T-helper 2 cell (primary cell): ENCODE measurements at regions not wholly inside any gene's neighbourhood (a gene's known extent, or its start where the extent isn't known, plus 50 kb on each side); places are given as distances from the start of the nearest gene placed in this dataset.

Experiments
- DNase-seq, 5 experiments: peaks; one replicate each; pipeline versions ENCODE4 v3.0.0 to v3.0.0-alpha.2; 2012 to 2022

DNA sequence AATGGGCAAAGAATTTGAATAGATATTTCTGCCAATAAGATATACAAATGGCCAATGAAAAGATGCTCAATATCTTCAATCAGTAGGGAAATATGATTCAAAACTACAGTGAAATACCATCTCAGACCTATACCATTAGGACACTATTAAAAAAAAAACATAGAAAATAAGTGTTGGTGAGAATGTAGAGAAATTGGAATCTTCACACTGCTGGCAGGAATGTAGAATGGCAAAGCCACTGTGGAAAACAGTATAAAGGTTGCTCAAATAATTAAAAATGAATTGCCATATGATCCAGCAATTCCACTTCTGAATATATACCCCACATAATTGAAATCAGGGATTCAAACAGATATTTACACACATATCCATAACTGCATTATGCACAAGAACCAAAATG lies 88.1 kb upstream of the STARD13 start:
- DNase-seq, result no peak

DNA sequence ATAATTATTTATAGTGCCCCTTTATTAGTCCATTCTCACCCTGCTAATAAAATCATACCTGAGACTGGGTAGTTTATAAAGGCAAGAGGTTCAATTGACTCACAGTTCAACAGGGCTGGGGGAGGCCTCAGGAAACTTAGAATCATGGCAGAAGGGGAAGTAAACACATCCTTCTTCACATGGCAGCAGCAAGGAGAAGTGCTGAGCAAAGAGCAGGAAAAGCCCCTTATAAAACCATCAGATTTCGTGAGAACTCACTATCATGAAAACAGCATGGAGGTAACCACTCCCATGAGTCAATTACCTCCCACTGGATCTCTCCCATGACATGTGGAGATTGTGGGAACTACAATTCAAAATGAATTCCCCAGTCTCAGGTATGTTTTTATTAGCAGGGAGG lies 89.9 kb upstream of the STARD13 start:
- no peak for DNase-seq

GRCh38 chr13:33376212-33376611 lies 90.7 kb upstream of the STARD13 start:
- DNase-seq, result no peak

DNA sequence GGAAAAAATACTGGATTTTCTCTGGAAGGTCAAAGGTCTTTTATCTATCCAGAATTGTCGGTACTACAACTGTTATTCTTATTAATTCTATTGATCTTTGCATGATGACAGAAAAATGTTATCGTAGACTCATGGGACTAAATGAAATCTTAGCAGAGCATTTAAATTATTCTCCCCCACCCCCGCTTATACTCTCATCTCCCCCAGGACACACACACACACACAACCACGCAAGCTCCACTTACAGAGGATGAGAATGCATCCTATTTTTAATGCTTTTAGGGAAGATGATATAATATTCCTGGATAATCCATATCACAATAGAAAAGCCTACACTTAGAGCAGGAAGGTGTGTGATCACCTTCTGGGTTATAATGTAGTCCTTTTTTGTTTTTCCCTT lies 91.9 kb upstream of the STARD13 start:
- no peak for DNase-seq

DNA sequence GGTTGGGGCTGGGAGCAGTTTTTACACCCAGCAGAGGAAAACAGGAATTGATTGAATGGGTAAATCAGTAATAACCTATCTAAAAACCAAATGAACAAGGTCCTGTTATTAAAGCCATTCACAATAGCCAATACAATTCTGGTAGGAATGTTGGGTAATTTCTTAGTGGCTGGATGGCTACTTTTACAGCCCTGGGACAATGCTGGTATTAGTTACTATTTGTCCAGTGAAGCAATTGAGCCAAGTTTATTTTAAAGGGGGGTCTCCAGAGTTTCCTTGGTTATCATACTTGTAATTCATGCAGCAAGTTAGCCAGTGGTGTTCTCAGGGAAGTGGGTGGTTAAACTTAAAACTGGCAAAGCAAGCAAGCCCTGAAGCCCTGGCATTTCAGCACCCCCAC lies 92.3 kb upstream of the STARD13 start:
- no peak for DNase-seq

- DNase-seq, result no peak
Observed at GRCh38 chr13:33379608-33380007, 94.1 kb upstream of the STARD13 start.

GRCh38 chr13:33380487-33381079 lies 95.0 kb upstream of the STARD13 start:
- DNase-seq, result no peak

DNA sequence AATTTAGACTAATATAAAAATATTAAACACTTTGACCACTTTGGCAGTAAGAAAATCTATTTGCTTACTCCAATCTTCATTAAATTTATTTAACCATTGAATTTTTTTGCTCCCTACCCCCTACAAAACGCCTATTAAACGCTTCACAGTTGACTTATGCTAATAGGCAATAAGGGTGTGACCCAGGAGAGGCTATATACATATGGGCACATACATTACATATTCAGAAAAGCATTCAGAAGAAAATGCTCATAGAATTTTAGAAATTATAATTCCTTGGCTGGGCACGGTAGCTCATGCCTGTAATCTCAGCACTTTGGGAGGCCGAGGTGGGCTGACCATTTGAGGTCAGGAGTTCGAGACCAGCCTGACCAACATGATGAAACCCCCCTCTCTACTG lies 95.6 kb upstream of the STARD13 start:
- DNase-seq, result no peak

- no peak for DNase-seq
Observed at GRCh38 chr13:33381906-33382305, 96.4 kb upstream of the STARD13 start.

DNA sequence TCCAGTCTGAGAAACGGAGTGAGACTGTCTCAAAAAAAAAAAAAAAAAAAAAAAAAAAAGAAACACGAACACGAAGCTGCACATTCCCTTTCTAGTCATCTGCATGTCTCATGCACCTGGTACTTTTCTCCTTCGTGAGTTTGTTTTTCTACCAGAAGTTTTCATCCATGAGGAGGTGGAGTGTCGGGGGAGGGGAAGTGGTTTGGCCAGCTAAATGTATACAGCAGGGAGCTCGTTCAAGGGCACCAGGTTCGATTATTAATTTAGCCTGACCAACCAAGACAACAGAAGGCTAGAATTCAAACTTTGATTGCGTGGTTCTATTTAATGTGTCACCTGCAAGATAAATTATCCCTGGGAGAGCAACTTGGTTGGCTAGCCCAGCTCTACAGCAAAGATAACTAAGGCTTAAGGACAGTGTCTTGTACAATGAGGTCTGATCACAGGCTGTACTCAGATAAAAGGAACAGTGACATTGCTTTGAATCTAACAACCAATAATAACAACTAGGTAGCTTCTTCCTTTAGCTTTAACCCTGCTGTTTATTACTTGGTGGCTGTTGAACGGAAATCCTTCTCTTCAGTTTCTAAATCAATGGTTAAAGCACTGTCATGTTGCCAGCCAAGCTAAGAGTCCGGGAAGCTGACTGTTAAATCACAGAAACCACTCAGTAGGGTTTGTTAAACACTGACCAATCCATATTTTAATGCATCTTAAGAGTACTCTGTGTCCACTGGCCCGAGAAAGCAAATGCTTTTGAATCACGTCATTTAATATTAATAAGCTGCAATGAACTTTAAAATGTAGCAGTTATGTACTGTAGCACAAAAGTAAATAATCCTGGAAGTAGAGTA lies 98.4 kb upstream of the STARD13 start:
- no peak for DNase-seq

- no peak for DNase-seq
Observed at GRCh38 chr13:33388286-33388998, 102.9 kb upstream of the STARD13 start.

GRCh38 chr13:33392794-33393405 lies 107.3 kb upstream of the STARD13 start:
- no peak for DNase-seq

GRCh38 chr13:33394294-33394932 lies 108.9 kb upstream of the STARD13 start:
- DNase-seq, result no peak

DNA sequence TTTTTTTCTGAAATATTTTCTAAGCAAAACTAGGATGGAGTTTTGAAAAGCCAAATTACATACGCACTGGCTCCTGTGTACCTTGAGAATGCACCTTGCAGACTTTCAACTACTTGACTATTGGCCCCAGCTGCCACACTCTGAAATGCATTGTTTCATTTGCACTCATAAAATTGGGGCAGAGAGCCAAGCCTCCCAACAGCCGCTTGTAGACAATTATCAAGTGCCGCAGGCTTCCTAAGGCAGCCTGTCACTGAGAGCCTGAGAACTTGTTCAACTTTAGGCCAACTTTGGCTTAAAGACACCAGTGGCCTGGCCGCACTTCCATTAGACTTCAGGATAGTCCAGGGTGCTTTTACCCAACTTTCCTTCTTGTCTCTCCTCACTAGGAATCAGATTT lies 115.7 kb upstream of the STARD13 start:
- DNase-seq, result no peak

DNA sequence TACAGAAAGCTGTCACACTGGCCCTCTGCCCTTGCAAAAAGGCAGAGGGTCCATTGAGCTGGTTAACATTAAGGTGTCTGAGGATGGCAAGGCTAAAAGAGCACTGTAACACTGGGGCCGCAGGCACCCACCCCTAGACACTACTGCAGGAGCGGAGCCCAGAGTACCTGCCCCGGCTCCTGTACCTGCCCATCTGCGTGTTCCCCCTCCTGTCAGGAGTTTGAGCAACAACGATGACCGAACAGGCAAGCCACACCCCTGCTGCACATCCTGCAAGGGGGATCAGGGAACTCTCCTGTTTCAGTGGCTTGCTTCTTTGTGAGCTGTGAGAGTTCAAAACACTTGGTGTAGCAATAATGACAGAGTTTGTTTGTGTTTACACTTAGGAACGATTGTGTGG lies 117.4 kb upstream of the STARD13 start:
- no peak for DNase-seq

DNA sequence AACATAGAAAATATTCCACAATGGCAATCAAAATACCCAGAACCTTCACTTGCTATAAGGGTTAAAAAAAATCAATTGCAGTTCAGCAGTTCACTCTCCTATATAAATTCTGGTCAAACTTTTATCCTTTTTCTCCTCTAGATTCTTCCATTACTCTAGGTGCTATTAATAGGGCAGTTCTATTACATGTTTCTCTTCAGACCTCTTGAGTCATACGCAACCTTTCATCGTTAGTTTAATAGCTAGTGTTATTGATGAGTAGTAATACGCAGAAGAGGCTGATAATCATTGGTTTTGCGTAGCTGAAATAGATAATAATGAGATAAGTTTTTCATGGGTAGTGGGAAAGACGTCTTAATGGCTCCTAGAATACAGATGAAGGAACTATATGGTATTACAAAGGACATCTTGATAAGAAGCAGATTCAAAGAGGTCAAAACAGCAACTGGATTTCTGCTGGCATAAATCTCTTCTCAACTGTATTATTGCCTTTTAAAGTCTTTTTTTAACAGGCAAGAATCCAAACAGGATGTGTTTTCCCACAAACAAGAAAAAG lies 118.3 kb upstream of the STARD13 start:
- DNase-seq, result no peak

- no peak for DNase-seq
Observed at GRCh38 chr13:33405371-33405770, 119.8 kb upstream of the STARD13 start.

DNA sequence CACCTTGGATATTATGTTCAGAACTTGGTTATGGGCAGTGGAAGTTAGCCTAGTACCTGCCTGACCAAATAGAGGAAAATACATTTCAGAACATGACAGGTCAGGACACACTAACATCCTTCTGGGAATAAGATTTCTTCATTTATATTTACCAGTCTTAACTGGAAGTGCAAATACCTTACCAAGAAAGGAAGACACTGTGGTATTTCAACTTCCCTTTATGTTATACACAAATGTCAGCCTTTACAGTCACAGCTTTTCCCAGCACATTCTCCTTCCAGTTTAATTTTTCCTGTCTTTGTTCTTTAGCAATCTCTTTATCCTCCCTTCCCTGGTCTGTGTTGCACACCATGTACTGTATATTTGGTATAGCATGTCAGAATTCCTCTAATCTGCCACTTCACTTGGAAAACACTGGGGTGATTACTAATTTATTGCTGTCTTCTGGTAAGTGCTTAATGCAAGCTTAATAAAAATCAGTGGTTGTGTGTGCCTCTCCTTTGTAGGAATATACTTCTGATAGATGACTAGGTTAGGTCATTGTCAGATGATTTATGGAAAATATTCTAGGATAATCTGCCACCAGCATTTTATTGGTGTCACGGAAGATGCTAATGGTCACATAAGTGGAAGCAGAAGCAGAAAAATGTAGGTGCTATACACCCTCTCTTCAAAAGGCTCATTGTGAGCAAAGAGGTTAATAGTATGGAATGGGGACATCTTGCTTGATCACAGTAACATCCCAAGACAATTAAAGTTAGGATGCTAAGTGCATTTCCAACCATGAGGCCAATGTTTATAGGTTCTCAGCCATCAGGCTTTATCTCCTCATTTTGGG lies 124.3 kb upstream of the STARD13 start:
- no peak for DNase-seq

DNA sequence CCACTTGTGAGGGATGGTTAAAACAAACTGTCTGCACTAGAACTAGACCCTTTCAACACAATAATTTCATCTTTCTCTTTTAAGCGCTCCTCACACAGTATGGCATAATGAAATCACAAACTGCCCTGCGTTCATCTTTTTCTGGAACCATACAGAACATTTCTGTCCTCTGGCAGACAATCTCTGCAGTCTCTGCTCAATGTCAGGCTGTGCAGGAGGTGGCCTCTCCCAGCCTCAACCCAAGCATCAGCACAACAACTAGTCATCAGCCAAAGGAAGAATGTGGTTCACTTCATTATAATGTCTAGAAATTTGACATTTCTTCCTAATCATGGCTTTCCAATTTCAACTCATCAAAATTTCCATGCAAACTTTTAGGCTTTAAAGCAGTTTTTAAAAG lies 125.1 kb upstream of the STARD13 start:
- DNase-seq, result no peak

DNA sequence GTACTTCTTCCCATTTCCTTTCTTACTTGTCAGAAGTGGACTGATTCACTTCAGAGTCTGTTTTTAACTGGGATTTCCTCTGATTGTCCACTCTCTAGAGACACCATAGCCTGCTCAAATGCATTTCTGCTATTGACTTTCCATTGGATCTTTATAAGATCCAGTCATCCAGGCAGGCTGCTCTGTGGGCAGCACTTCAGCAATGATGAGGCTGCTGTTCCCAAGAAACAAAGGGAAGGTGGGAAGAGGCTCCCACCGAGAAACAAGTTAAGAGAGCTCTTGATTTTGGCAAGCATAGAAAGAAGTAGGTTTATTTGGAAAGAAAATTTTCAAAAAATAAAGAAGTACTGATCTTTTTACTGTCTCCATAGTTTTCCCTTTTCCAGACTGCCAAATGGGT lies 125.8 kb upstream of the STARD13 start:
- no peak for DNase-seq

DNA sequence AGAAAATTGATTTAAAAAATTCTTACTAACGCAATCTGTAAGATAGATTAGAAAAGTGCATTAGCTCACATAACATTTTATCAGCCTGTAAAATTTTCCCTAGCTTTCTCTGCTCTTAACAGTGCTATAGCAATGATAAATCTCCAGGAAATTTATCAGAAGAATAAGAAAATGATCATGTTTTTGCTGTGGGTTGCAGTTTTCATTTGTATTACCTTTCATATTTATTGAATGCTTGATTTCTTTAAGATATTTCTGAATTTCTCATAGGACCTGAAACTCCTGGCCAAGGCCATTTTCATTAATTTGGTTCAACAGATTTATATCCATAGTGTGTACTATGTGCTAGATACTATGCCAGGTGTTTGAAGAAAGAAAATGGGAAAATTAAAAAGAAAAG lies 130.3 kb upstream of the STARD13 start:
- DNase-seq, result no peak
